SU-DHL-6 (cell line): ENCODE measurements at regions not wholly inside any gene's neighbourhood (a gene's known extent, or its start where the extent isn't known, plus 50 kb on each side); places are given as distances from the start of the nearest gene placed in this dataset.

ENCODE experiments used
- EZH2phosphoT487 ChIP-seq: fragments of 200-600 bp; sonication (generic), shearing (Covaris generic); conservative IDR thresholded peaks from 2 replicates; pipeline ENCODE4 v1.6.1; 2018; ENCODE audit warnings: mild to moderate bottlenecking, antibody characterized with exemption, low read length, moderate library complexity, mixed read lengths
- TF ChIP-seq, protein P1 (sequence below): fragments of 200-600 bp; sonication (generic); IDR thresholded peaks from one replicate; pipeline ENCODE4 v1.5.1; 2017; ENCODE audit warnings: antibody characterized with exemption, mild to moderate bottlenecking, low read length, moderate library complexity; ENCODE audit not compliant: insufficient read depth, poor library complexity, severe bottlenecking

DNA sequence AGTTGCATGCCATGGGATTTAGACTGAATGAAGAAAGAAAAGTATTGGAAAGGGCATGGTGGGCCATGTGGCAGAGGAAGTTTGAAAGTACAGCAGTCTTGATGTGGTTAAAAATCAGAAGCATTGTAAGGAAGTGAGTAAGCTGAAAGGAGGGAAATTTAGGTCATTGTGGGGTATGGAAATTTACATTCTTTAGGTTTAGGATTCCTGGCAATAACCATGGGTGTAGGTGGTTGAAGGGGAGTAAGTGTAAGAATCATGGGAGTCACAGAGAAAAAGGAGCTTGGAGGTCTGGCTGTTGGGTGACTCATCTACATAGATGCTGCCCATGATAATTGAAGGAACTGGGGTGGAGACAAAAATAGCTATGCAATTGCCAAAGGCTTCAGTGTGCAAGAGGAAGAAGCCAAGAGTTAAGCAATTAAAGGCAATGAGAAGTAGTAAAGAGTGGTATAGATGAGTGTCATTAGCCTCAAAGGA lies 243.8 kb upstream of the LDB2 start:
- TF ChIP-seq, protein P1, sequence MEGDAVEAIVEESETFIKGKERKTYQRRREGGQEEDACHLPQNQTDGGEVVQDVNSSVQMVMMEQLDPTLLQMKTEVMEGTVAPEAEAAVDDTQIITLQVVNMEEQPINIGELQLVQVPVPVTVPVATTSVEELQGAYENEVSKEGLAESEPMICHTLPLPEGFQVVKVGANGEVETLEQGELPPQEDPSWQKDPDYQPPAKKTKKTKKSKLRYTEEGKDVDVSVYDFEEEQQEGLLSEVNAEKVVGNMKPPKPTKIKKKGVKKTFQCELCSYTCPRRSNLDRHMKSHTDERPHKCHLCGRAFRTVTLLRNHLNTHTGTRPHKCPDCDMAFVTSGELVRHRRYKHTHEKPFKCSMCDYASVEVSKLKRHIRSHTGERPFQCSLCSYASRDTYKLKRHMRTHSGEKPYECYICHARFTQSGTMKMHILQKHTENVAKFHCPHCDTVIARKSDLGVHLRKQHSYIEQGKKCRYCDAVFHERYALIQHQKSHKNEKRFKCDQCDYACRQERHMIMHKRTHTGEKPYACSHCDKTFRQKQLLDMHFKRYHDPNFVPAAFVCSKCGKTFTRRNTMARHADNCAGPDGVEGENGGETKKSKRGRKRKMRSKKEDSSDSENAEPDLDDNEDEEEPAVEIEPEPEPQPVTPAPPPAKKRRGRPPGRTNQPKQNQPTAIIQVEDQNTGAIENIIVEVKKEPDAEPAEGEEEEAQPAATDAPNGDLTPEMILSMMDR: no peak
- no peak for TF ChIP-seq EZH2phosphoT487
